GM12874 (cell line): ENCODE measurements at regions not wholly inside any gene's neighbourhood (a gene's known extent, or its start where the extent isn't known, plus 50 kb on each side); places are given as distances from the start of the nearest gene placed in this dataset.

Source experiments
- TF ChIP-seq, protein P1 (sequence below): IDR thresholded peaks from 2 replicates; pipeline ENCODE4 v1.5.1; 2011; ENCODE audit warnings: low read depth, mild to moderate bottlenecking, control low read depth, low read length, moderate library complexity; ENCODE audit not compliant: insufficient read depth

DNA sequence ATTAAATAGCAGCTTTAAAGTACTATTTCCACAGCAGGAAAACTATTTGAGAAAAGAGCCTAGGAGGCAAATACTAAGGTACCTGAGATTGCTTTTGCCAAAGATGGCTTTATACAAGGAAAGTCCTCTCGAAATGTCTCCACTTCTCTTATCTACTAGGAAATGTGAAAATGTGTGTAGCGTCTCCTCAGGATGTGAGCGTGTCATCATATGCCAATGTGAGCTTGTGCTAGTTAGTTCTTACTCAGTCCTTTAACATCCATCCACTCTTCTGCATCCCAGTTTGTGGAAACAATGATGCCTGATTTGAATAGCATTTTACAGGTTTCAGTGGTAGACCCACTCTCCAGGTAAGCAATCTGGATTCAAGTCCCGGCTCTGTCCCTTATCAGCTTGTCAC lies 421.0 kb downstream of the DYNC2H1 start:
- TF ChIP-seq, protein P1, sequence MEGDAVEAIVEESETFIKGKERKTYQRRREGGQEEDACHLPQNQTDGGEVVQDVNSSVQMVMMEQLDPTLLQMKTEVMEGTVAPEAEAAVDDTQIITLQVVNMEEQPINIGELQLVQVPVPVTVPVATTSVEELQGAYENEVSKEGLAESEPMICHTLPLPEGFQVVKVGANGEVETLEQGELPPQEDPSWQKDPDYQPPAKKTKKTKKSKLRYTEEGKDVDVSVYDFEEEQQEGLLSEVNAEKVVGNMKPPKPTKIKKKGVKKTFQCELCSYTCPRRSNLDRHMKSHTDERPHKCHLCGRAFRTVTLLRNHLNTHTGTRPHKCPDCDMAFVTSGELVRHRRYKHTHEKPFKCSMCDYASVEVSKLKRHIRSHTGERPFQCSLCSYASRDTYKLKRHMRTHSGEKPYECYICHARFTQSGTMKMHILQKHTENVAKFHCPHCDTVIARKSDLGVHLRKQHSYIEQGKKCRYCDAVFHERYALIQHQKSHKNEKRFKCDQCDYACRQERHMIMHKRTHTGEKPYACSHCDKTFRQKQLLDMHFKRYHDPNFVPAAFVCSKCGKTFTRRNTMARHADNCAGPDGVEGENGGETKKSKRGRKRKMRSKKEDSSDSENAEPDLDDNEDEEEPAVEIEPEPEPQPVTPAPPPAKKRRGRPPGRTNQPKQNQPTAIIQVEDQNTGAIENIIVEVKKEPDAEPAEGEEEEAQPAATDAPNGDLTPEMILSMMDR, result no peak

- TF ChIP-seq, protein P1, result no peak
These were observed 423.0 kb downstream of the DYNC2H1 start for GRCh38 chr11:103532133-103532788.

- TF ChIP-seq, protein P1, result no peak
These were observed 425.0 kb downstream of the DYNC2H1 start for GRCh38 chr11:103534191-103534590.

- TF ChIP-seq, protein P1, result no peak
These were observed 425.7 kb downstream of the DYNC2H1 start for GRCh38 chr11:103534959-103535358.

DNA sequence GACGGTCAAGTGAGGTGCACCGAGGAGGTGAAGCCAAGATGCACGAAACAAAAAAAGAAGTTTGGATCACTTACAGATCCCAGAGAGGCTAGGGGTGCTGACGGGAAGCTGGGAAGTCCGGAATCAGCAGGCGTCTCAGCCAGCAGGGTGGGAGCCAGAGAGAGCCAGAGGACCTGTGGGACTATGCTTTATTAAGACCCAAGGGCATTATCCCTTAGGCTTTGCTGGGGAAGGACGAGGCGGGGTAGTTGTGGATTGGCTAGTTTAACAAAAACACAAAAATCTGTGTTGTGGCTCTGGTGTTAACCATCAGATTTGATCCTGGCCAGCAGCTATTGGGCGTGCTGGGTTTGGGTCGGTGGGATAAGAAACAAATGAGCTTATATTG lies 427.1 kb downstream of the DYNC2H1 start:
- TF ChIP-seq, protein P1, result no peak

DNA sequence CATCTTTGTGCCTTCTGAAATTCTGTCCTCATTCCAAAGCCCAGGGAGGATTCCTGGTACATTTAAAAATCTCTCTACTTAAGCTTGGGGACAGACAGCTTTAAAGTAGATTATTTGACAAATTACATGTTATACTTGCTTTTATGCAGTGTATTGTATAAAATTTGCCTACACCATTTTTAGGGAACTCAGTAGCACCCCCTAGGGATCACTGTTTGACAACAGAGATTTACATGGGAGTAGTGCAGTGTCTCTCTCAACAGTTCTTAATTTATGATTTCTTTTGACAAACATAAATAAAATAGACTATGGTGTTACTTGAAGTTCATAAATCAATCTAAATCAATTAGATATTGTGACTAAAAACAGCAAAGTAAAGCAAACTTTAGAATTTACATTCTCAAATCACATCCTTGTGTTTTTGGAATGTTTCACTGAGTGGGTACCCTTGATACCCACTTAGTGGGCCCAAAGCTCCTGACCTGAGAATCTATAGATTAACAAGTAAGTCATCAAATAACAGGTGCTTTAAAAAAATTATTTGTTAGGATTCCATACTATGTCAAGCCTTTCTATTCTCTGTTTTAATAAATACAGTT lies 428.8 kb downstream of the DYNC2H1 start:
- TF ChIP-seq, protein P1, result peak; percentile 36; the same call in 1 of the 2 replicates

DNA sequence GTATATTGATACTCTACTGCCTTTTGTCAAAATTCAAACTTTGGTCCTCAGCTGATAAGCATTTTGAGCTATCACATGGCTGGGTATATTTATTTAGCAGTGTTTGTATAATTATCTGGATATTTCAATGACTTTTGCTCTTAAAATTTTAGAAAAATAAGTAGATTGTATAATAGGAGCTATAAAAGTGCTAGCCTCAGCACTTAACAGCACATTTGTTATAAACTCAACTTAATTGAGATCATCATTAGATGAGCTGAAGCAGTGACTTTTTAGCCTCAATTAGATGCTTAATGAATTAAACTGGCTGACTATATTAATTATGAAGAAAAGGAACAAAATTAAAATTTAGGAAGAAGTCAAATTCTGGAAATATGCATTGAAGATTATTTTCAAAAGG lies 429.9 kb downstream of the DYNC2H1 start:
- TF ChIP-seq, protein P1, result no peak
